Bronchial epithelial cell (primary cell): ENCODE measurements at regions not wholly inside any gene's neighbourhood (a gene's known extent, or its start where the extent isn't known, plus 50 kb on each side); places are given as distances from the start of the nearest gene placed in this dataset.

Source experiments
- DNase-seq: peaks from one replicate; pipeline ENCODE4 v3.0.0-alpha.2; 2010; ENCODE audit warnings: low read depth
- FAIRE-seq: peaks from 2 replicates; lab custom pipeline; 2011; peaks lifted over from hg19 to GRCh38; lab: Jason Lieb, UNC
- H3K27me3 ChIP-seq: 2 replicates; pipeline ENCODE4 v1.5.1; 2011; ENCODE audit warnings: low read length; ENCODE audit not compliant: control insufficient read depth, insufficient read depth
- H3K36me3 ChIP-seq: 2 replicates; pipeline ENCODE4 v1.5.1; 2011; ENCODE audit warnings: low read length; ENCODE audit not compliant: control insufficient read depth, insufficient read depth
- H3K4me3 ChIP-seq: 2 replicates; pipeline ENCODE4 v1.5.1; 2011; ENCODE audit warnings: mild to moderate bottlenecking, low read depth, low read length, control low read depth
- CTCF ChIP-seq: IDR thresholded peaks from 2 replicates; pipeline ENCODE4 v1.5.1; 2011; ENCODE audit warnings: mild to moderate bottlenecking, moderate library complexity, low read length, control low read depth, inconsistent platforms; ENCODE audit not compliant: insufficient read depth, severe bottlenecking

DNA sequence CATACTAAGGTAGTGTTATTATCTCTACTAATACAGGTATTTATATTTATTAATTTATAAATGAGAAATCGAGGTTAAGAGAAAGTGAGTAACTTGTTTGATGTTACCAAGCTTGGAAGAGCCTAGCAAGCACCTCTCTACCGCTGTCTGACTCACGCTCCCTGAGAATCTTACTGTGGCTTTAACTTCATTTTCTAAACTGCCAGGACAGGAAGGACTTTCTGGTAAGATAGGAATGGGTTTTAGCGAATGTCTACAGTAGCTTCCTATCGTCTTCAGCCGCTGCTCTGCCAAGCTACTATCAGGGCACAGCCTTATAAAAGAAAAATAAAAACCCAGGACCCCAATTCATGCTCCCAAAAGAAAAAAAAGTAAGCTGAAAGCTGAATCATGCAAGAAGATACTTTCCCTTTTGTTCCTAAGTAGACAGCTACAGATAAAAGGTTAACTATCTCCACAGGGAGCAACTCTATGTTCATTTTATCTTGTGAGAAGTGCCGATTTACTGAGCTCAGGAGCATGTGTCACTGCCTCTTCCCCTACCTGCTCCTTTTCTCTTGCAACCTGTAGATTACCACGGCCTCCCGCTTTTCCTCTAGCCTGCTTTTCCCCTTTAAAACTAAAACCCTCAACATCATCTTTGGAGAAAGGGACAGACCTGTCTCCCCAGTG lies 60.2 kb downstream of the THNSL1 start:
- Histone ChIP-seq H3K4me3 (no peak overlapping the region), H3K36me3 (no peaks in the 10 kb centered on the region), H3K27me3 (no peaks in the 10 kb centered on the region)
- DNase-seq: no peak
- FAIRE-seq: no peak
- TF ChIP-seq CTCF: no peak

DNA sequence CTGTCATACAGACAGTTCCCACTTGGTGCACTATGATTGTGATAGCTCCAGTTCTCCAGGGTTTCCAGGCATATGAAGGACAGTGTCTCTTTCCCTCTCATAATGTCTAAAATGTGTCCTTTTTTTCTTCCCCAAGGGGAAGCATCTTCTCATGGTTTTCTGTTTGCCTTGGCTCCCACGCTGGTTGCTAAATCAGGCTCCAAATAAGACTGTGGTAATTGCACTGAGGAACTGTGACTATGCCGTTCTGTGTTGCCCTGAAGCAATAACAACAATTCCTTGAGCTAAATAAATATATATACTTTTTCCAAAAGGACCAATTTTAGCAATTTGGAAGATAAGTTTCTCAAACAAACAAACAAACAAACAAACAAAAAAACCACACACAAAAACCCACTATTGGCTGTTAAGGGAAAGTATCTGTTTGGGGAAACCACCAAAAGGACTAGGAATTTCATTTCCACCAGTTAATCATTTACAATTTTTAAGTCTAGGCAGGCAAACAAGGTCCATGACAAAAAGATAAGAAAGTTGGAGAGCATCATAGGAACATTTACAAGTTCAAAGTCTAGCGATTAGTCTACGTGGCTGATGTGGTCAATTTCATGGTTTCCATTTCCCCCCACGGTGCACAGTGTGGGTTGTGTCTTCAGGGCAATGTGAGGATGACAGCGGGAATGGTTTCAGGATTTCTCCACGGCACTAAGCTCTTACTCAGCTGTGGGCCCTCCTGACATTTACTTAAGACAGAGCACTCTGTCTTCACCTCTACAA lies 62.4 kb downstream of the THNSL1 start:
- Histone ChIP-seq H3K27me3 (no peaks in the 10 kb centered on the region), H3K36me3 (no peaks in the 10 kb centered on the region), H3K4me3 (no peak overlapping the region)
- no peak for DNase-seq
- no peak for FAIRE-seq
- TF ChIP-seq CTCF: no peak

DNA sequence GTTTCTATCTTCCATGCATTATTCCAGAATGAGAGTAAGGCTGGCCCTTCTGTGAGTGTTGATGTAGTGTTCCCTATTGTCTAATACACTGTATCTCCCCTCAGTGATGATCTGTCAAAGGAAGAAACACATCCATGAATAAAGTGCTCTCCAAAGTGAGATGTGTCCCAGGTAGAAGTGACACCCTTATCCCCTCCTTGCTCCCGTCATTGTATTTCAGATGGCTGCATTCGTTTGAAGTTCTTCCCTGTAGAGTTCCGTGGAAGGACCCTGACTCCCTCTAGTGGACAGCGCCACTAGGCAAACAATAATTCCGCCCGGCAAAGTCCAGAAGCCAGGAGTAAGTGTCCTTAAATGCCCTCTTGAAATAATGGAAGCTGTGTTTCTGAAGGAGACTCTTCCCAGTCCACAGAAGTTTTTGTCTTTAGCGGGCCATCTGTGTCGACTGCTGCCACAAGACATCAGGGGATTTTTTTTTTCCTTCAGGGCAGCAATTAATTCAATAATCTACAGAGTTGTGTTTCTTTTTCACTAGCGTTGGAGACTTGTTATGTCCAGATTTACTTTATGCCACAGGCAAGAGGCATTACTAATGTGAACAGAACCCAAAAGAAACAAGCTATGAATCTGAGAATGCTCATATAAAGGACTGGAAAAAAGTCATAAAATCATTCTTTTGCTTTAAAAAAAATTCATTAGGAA lies 64.6 kb downstream of the THNSL1 start:
- Histone ChIP-seq H3K27me3 (no peaks in the 10 kb centered on the region), H3K36me3 (no peaks in the 10 kb centered on the region), H3K4me3 (no peak overlapping the region)
- no peak for FAIRE-seq
- peak; percentile 79 for DNase-seq
- peak; percentile 93 for TF ChIP-seq CTCF

- Histone ChIP-seq H3K27me3 (no peaks in the 10 kb centered on the region), H3K4me3 (no peak overlapping the region), H3K36me3 (no peaks in the 10 kb centered on the region)
- no peak for TF ChIP-seq CTCF
- FAIRE-seq (no peak), DNase-seq (no peak)
Observed at GRCh38 chr10:25082276-25083204, 66.1 kb downstream of the THNSL1 start.

DNA sequence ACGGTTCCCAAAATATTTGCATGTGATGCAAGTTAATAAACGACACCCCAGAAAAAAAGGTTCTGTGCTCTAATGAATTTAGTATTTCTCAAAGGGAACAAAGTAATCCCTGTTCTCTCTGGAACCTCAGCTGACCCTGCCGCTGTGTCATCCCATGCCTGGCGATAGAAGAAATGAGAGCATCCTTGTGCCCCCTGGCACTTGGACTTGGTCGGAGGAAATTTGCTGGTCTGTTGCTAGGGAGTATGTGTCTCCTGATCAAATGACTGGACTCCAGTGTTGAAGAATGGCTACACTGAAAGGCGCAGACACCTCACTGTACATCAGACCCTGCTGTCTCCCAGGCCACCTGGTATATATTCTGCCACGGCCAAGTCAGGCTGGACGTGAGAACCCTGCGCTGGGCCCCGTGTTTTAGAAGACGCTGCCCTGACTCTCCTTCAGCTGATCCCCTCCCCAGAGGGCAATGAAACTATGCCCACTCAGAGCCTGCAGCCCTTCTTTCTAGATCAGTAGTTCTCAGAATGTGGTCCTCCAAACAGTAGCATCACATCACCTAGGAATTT lies 67.2 kb downstream of the THNSL1 start:
- H3K4me3 ChIP-seq: no peak overlapping the region
- TF ChIP-seq CTCF: no peak
- no peak for DNase-seq
- H3K27me3 ChIP-seq: no peaks in the 10 kb centered on the region
- FAIRE-seq: no peak
- no peaks in the 10 kb centered on the region for H3K36me3 ChIP-seq
